Dermis microvascular lymphatic vessel endothelial cell (primary cell): ENCODE measurements at regions not wholly inside any gene's neighbourhood (a gene's known extent, or its start where the extent isn't known, plus 50 kb on each side); places are given as distances from the start of the nearest gene placed in this dataset.

Experiments used
- DNase-seq, 2 donors: peaks; one replicate each; pipeline versions ENCODE4 v3.0.0 to v3.0.0-alpha.2; 2010; ENCODE audit warnings: low read depth in 2 of 2

DNA sequence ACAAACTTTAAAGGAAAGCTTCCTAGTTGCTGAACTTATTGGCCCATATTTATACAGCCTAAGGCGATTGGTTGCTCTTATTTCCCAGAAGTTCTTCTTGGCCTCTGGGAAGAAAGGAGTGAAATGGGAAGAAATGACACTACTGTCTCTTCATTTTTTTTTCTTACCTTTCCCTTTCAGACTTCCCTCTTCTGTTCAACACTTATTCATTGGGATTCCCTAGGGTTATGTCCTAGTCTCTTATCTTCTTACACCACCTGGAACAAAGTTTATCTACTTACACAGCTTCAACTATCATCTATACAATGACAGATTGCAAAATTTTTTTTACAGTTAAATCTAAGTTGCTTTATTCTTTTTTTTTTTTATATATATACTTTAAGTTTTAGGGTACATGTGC is 68.0 kb downstream of the SNX12 start:
- no peak for DNase-seq

GRCh38 chrX:70998411-70999027 is 67.6 kb upstream of the SLC7A3 start:
- peak; percentile 6 to 26 for DNase-seq

DNA sequence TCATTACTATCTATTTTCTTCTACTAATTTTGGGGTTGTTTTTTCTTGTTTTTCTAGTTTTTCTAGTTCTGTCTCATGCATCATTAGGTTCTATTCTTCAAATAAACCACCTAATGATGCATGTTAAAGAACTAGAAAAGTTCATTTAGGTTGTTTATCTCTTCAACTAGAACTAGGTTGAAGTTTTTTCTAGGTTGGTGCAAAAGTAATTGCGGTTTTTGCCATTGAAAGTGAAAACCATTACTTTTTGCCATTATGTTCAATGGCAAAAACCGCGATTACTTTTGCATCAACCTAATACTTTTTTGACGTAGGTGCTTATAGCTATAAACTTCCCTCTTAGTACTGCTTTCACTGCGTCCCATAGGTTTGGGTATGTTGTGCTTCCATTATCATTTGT is 64.4 kb upstream of the SLC7A3 start:
- no peak for DNase-seq

DNA sequence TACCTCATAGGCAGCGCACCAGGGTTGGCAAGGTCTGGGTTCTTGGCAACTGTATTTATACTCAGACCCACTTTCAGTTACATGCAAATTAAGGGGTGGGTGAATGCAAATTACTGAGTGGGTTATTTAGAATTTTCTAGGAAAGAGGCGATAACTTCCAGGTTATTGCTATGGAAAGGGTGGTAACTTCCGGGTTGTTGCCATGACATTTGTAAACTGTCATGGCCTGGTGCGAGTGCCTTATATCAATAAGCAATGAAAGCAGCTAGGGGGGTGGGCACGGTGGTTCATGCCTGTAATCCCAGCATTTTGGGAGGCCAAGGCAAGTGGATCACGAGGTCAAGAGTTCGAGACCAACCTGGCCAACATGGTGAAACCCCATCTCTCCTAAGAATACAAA is 57.5 kb upstream of the SLC7A3 start:
- no peak for DNase-seq
